ENCODE measurements at regions not wholly inside any gene's neighbourhood (a gene's known extent, or its start where the extent isn't known, plus 50 kb on each side); places are given as distances from the start of the nearest gene placed in this dataset.
A peak's percentile ranks its signal among the peaks of the same experiment; 100 is the strongest.

GRCh38 chr5:79871364-79872120, 119.5 kb downstream of the MTX3 start:
- DNase-seq (ENCODE audit: low read depth in 2 of 2), result no peak

- DNase-seq (ENCODE audit: low read depth in 2 of 2), result no peak
These were observed 122.8 kb downstream of the MTX3 start for GRCh38 chr5:79868163-79868670.

- DNase-seq (ENCODE audit: low read depth in 2 of 2), result no peak
These were observed 125.5 kb downstream of the MTX3 start for GRCh38 chr5:79865579-79865978.

GRCh38 chr5:79864364-79864763, 126.7 kb downstream of the MTX3 start:
- no peak for DNase-seq (ENCODE audit: low read depth in 2 of 2)

- no peak for DNase-seq (ENCODE audit: low read depth in 2 of 2)
These were observed 131.5 kb downstream of the MTX3 start for GRCh38 chr5:79859588-79859987.

- no peak for DNase-seq (ENCODE audit: low read depth in 2 of 2)
These were observed 132.7 kb downstream of the MTX3 start for GRCh38 chr5:79858410-79858723.

GRCh38 chr5:79857714-79858409, 133.2 kb downstream of the MTX3 start:
- DNase-seq (ENCODE audit: low read depth in 2 of 2), result peak; percentile 62 to 65

GRCh38 chr5:79856456-79857055, 134.5 kb downstream of the MTX3 start:
- no peak for DNase-seq (ENCODE audit: low read depth in 2 of 2)

GRCh38 chr5:79853676-79854418, 137.2 kb downstream of the MTX3 start:
- no peak for DNase-seq (ENCODE audit: low read depth in 2 of 2)

GRCh38 chr5:79853028-79853427, 138.0 kb downstream of the MTX3 start:
- DNase-seq (ENCODE audit: low read depth in 2 of 2), result no peak

- DNase-seq (ENCODE audit: low read depth in 2 of 2), result no peak
These were observed 139.6 kb downstream of the MTX3 start for GRCh38 chr5:79851391-79851863.

GRCh38 chr5:79850941-79851340, 140.1 kb downstream of the MTX3 start:
- no peak for DNase-seq (ENCODE audit: low read depth in 2 of 2)

- DNase-seq (ENCODE audit: low read depth in 2 of 2), result no peak
These were observed 140.7 kb downstream of the MTX3 start for GRCh38 chr5:79850316-79850822.

GRCh38 chr5:79849486-79850315, 141.4 kb downstream of the MTX3 start:
- DNase-seq (ENCODE audit: low read depth in 2 of 2), result no peak

Measured in stimulated activated CD8-positive, alpha-beta memory T cell treated with anti-CD3 and anti-CD28 coated beads, Interleukin-7, amount 100 ng/mL, for 1 hour (primary cell).